ENCODE measurements at regions not wholly inside any gene's neighbourhood (a gene's known extent, or its start where the extent isn't known, plus 50 kb on each side); places are given as distances from the start of the nearest gene placed in this dataset.
"Not testable (repeated sequence)": the region's sequence is repeated elsewhere in the genome, so short reads cannot be mapped to it uniquely, and the experiment has no call there.

- WGBS (ENCODE audit: low lambda C conversion rate): 4% methylated on average over 5 of the region's 5 CpGs
- not testable (repeated sequence) for FAIRE-seq
Measured at GRCh38 chr5:71404441-71404840, 51.0 kb upstream of the BDP1 start.

DNA sequence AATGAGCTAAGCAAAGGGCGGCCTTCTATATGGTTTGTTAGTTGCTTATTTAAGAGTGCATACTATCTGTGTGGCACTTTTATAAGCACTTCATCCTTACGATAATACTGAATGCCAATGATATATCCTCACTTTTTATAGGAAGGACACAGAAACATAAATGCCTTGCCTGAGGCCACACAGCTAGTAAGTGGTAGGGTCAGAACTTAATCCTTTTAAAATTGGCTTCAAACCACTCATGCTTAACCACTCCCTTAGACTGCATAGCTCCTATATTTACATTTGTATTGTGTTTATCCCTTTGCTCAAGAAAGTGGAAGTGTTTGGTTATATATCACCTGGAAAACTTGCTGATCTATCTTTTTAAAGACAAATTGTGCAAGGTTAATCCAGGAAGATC is 50.5 kb upstream of the BDP1 start:
- H3K36me3 ChIP-seq (replicated peaks in 1 of 2; ENCODE audit: control insufficient read depth in 1 of 2, insufficient read depth in 2 of 2, low read length in 2 of 2); H3K4me3 ChIP-seq (replicated peaks in 1 of 3; ENCODE audit: insufficient read depth in 1 of 3, low read depth in 2 of 3, low read length in 3 of 3); POLR2A ChIA-PET; H3K4me2 ChIP-seq (ENCODE audit: low read depth, low read length); intact Hi-C loops (cut with micrococcal nuclease; ENCODE audit: unreplicated experiment); H3K9ac ChIP-seq (ENCODE audit: insufficient read depth, low read depth, low read length); H3K27ac ChIP-seq (ENCODE audit: extremely low read length, insufficient read depth, low read length); in situ Hi-C loops (cut with HindIII; ENCODE audit: extremely low pct_ligation_motif_present, low pct_unique_long_range_greater_than_20kb); H3K79me2 ChIP-seq (ENCODE audit: insufficient read depth, low read length); ATAC-seq; DNase-seq (ENCODE audit: low spot score); FAIRE-seq; H3K9me3 ChIP-seq (ENCODE audit: low read length); CTCF ChIA-PET (ENCODE audit: low intra/inter-chr PET ratio, low total read pairs); H3K4me1 ChIP-seq (ENCODE audit: insufficient read depth, low read length); H3K27me3 ChIP-seq (ENCODE audit: control insufficient read depth in 1 of 2, insufficient read depth in 2 of 2, low read length in 2 of 2); H4K20me1 ChIP-seq (ENCODE audit: insufficient read depth, low read length); H2AFZ ChIP-seq (ENCODE audit: low read length); BruUV-seq (replicated peaks): not testable (repeated sequence)
- WGBS (ENCODE audit: low lambda C conversion rate): 4% methylated on average over 2 of the region's 2 CpGs

More at GRCh38 chr5:71404441-71404840, 51.0 kb upstream of the BDP1 start:
- intact Hi-C loops (cut with micrococcal nuclease; ENCODE audit: unreplicated experiment); H3K36me3 ChIP-seq (replicated peaks in 1 of 2; ENCODE audit: control insufficient read depth in 1 of 2, insufficient read depth in 2 of 2, low read length in 2 of 2); in situ Hi-C loops (cut with HindIII; ENCODE audit: extremely low pct_ligation_motif_present, low pct_unique_long_range_greater_than_20kb); H3K9me3 ChIP-seq (ENCODE audit: low read length); CTCF ChIA-PET (ENCODE audit: low intra/inter-chr PET ratio, low total read pairs); H4K20me1 ChIP-seq (ENCODE audit: insufficient read depth, low read length); H3K4me1 ChIP-seq (ENCODE audit: insufficient read depth, low read length); H3K4me3 ChIP-seq (replicated peaks in 1 of 3; ENCODE audit: insufficient read depth in 1 of 3, low read depth in 2 of 3, low read length in 3 of 3); H2AFZ ChIP-seq (ENCODE audit: low read length); DNase-seq (ENCODE audit: low spot score); H3K4me2 ChIP-seq (ENCODE audit: low read depth, low read length); H3K9ac ChIP-seq (ENCODE audit: insufficient read depth, low read depth, low read length); POLR2A ChIA-PET; H3K27ac ChIP-seq (ENCODE audit: extremely low read length, insufficient read depth, low read length); H3K27me3 ChIP-seq (ENCODE audit: control insufficient read depth in 1 of 2, insufficient read depth in 2 of 2, low read length in 2 of 2); BruUV-seq (replicated peaks); ATAC-seq; H3K79me2 ChIP-seq (ENCODE audit: insufficient read depth, low read length): not testable (repeated sequence)

Data from HepG2 (cell line).